Suppressor macrophage (primary cell): ENCODE measurements at regions not wholly inside any gene's neighbourhood (a gene's known extent, or its start where the extent isn't known, plus 50 kb on each side); places are given as distances from the start of the nearest gene placed in this dataset.

ENCODE experiments used
- DNase-seq, 4 experiments: peaks; one replicate each; pipeline ENCODE4 v3.0.0-alpha.2; 2020 to 2022

DNA sequence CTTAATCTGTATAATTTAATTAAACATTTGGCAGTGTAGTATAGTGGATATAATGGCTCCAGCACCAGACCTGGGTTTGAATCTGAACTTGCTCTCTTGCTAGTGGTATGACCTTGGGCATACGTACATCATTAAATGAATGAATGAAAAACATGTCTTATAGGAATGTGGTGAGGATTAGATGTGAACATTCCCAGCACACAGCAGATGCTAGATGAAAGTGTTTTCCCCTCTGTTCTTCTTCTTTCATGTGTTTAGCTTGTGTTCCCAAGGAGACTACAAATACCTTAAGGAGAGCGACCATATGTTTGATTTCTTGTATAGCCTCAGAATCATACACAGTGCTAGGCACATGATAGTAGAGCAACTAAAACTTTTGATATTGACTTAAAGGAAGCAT is 56.5 kb downstream of the CT47B1 start:
- no peak for DNase-seq

DNA sequence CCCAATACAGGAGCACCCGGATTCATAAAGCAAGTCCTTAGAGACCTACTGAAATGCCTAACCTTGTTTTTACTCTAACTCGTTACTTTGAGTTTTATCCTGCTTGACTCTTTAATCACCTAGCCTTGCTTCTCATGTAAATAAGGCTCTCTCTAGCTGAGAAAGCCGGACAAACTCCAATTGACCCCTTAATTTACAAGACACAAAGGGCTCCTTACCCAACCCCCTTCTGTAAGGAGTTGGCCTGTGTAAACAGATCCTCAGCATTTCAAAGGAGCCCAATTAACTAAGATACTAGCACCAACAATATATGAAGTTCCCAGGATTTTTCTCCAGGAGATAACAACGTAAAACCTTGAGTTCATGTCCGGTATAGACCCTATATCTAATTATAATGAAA is 61.7 kb downstream of the CT47B1 start:
- no peak for DNase-seq

DNA sequence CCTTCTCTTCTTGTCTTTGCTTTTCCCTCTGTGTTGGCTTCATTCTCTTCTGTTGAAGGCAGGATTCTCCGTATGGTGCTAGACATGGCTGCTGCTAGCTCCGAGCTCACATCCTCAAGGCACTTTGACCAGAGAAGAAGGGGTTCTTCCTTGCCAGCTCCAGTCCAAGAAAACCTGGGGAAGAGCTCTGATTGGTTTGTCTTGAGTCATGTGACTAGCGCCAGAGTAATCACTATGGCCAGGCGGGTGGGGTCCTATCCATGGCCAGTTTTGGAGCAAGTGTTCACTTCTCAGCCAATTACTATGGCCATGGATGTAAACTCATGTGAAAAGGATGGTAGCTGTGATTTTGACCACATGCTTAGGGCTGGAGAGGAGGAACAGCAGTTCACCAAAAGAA is 74.2 kb downstream of the CT47B1 start:
- DNase-seq, result no peak

DNA sequence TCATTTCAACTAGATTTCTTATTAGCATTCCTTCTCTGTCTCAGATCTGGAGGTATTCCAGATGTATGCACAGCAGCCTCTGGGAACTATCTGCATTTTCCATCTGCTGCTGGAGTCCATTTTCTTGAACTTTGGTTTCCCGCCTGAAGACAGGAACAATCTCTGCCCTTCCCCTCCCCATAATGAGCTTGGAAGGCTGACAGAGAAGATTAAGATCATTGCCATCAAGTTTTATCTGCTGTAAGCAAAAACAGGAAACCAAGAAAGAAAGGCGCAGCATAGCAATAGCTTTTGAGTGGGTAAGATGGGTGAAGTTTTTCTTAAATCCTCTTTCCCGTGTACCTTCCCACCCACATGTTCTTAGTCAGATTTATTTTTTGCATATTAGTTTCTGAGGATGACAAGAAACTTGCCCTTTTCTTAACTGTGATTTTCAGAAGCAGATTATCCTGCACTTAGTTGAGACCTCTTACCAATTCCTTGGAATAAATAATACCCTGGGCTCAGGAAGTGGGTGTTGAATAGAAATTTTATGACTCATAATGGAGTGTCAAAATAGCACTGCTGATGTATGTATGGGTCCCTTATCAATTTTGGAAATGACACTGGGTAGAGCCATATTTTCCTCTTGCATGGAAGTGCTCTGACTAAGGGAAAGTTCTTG is 78.3 kb downstream of the CT47B1 start:
- DNase-seq, result peak in 2 of 4 experiments; percentile 10 to 32

DNA sequence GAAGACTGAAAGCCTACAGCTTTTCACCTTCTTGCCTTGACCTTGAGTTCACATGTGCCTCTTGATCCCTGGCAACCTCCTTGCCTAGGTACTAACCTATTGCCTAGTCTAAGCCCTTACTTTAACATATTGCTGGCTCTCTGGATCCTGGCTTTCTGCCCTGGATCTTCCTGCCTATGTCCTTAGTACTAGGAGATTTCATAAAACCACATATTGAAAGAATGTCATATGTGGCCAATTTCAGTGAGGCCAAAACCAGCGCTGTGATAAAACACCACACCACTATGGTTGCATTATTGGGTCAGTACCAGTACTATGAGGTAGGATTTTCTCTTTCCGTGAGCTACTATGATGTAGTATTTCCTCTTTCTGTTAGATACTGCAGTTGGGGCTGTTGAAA is 80.4 kb downstream of the CT47B1 start:
- DNase-seq, result no peak

DNA sequence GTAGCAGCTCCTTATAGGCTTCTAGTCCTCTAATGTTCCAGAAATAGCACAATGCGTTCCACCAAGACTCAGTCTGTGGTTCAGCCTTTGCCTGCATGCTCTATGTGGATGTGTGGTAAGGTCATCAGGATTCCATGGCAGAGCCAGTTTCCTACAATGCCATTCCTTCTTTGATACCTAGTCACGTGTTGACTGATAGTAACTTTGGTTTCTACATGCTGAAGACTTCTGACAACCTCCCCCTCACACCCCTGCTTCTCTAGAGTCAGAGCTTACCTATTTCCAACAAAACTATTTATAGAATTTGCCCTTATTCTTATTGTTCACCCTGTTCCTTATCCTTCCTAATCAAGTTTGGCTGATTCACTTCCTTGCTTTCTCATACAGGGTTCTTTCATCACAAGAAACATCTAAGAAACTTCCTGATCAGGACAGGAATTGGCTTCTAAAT is 81.1 kb downstream of the CT47B1 start:
- peak in 3 of 4 experiments; percentile 4 to 48 (median 46) for DNase-seq

DNA sequence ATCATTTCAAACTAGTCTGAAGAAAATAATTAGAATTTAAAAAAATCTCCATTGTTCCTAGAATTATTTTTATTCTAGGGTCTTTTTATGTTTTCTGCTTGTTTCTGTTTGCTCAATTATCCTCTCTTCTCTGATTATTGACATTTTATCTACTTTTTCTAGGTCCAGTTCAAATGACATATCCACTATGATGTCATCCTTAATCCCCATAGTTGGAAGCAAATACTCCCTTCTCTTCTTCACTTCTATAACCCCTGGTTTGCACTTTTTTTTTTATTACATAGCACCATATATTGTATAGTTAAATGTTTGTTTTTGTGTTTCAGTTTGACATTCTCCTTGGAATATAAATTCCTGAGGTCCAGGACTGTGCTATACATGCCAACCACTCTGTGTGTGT is 82.6 kb downstream of the CT47B1 start:
- DNase-seq, result no peak

DNA sequence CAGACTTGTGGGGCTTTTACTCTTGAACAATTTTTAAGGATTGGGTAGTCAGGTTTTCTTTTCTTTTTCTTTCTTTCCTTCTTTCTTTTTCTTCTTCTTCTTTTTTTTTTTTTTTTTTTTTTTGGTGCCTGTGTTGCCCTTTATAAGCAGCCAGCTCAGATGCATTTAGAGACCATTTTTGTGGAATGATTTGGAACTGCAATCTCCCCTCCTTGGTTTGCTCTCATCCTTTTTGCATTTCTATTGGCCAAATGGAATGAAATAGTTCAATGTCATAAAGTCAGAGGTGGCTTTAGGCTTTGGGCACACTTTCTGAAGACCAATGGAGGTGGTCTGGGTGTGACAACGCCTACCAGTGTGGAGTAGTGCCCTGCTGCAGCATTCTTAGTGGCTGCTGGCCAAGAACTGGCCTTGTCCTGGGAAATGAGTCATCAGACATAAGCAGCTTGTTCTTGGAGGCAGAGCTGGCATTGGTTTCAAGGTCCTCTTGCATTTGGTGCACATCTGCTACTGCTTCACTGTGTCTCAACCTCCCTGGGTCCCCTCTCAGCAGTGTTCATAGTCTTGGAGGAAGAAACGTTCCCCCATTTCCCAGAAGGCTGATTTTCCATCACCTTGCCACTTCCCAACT is 84.5 kb downstream of the CT47B1 start:
- DNase-seq, result peak in 3 of 4 experiments; percentile 44 to 50 (median 46)

DNA sequence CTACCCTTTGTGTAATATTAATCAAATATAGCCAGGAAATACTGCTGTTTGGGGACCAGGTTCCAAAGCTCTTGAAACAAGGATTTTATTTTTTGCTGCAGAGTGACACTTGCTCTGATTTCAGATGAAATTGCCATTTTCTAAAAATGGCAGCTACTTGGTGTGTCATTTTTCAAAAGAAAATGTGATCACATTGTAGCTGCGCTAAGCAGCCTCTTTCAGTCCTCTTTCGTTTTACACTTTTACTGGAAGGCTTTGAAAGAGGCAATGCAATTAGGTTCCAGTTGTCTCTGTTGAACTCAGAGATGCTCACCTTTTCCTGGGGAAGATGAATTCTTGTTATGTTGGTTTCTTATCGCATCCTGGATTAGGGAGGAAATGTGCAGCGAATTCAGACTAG is 85.1 kb downstream of the CT47B1 start:
- no peak for DNase-seq

DNA sequence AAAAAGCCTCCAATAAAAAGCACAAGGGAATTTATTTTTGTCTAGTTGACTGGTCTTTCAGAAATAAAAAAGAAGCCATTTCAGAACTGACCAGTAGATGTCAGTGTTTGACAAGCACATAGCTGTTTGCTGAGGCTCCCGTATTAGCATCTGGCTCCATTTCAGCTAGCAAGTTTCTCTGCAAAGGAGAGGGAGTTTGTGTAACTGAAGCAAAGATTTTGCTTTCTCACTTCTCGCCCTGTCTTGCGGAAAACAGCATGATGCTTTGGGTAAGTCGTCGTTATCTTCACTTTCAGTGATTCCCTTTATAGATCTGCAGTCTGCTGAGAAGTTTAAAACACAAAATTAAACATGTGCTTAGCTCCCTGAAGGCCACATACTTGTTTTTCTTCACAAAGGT is 85.5 kb downstream of the CT47B1 start:
- peak; percentile 55 to 75 (median 64) for DNase-seq

DNA sequence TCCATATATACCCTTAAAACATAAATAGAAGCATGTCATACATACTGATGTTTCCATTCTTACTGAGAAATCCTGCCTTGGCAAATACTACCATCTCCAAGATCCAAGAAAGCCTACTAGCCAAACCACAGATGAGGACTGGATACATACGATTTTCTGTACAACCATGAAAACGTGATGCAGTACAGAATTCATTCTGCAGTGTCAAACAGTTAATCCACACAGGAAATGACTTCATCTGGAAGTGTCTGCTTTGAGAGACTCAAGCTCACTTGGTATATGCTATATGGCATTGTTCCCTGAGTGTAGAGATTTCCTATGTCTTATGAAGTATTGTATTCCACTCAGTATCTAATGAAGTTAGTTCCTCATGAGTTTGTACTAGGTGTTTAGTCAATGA is 94.3 kb downstream of the CT47B1 start:
- no peak for DNase-seq

DNA sequence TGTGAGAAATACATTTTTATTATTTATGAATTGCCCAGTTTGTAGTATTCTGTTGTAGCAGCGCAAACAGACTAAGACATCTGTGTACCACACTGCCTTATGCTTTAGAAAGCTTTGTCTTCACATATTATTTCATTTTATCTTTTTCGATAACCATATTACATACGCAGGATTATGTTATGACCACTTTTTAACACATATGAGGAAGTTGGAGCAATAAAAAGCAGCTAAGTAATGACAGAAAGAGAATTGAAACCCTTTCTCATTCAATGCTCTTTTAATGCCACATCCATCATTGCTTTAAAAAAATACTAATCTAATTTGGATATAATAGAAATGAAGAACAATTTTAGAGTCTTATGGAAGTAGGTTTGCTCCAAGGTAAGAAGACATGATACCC is 99.7 kb downstream of the CT47B1 start:
- DNase-seq, result no peak

DNA sequence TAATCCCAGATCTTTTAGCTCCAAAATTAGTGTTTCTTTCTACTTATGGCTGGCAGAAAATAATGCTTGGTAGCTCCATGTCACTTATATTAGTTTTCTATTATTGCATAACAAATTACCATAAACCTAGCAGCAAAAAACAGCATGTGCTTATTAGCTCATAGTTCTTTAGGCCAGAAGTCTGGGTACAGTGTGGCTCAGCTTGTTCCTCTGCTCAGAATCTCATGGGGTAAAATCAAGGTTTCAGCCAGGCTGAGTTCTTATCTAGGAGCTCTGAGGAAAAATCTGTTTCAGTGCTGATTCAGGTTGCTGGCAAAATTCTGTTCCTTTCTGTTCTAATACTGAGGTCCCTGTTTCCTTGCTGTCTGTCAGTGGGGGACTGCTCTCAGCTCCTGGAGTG is 101.1 kb downstream of the CT47B1 start:
- DNase-seq, result peak; percentile 34 to 64 (median 49)

DNA sequence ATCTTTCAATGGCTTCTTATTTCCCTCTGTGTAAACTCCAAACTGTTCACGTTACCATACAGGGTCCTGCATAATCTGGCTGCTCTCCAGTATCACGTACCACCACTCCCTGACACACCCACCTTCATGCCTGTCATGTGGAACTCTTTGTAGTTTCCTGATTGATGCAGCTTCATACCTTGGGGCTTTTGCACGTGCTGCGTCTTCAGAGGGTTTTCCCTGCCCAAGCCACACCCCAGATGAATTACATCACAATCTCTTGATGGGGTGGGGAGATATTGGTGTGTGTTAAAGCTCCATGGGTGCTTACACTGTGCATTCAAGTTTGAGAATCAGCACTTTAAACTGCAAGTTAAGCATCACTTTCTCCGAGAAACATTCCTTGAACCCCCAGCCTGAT is 101.9 kb downstream of the CT47B1 start:
- no peak for DNase-seq

DNA sequence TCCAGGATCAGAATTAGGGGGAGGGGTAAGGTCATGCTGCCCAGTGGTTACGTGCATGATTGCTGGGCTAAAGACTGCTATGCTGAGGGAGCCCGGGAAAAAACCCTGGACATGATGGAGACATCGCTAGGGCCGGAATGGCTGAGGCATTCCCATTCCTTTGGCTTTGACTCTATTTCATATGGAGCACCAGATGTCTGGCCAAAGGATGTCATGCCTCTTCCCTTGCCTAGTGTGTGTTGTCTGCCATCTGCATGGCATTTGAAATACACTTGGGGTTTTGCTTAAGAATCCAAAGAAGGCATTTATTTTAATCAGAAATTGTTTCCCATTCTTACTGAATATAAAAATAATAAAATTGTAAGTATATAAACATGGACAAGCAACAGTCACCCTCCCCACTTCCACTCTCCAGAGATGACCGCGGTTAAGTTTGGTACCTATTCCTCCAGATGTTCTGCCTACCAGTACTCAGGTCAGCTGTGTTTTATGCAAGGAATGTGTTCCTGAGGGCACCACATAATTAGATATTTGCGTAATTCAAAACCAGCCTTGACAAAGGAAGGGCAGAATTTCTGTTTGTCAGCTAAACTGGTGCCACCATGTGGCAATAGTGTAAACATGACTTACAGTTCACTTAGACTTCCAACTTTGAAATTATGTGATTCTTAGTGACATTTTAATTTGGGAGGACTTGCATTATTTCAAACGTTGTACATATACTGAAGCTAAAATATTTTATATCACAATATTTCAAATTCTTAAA is 105.9 kb downstream of the CT47B1 start:
- DNase-seq, result peak; percentile 21 to 62 (median 38)

DNA sequence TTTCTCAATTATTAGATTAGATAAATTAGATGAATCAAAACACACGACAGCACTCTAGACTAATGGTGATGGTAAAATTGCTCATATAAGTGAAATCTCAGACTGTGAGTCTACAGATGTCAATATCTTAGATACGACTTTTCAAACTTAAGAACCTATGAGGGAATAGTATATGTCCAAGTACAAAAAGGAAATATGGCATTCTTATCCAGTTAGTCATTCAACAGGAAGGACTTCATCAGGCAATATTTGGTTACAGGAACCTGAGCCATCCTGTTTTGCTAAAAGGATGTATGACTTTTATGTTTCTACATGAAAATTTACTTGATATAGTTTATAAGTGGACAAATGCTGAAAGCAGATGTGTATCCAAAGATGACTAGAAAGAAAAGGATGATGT is 107.0 kb downstream of the CT47B1 start:
- no peak for DNase-seq

DNA sequence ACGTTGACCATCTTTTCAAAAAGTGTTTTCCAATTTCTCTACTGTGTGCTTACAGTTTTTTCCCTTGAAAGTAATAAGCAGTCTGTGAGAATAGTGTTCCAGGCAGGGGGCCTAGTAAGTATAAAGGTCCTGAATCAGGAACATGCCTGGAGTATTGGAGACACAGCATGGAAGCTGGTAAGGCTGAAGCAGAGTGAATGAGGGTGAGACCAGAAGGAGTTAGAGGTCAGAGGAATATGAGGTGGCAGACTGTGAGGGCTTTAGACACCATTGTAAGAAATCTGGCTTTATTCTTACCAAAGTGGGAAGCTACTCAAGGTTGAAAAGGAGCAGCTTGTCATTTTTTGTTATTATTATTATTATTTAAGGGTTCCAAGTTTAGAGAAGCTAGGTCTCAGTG is 107.4 kb downstream of the CT47B1 start:
- DNase-seq, result no peak

DNA sequence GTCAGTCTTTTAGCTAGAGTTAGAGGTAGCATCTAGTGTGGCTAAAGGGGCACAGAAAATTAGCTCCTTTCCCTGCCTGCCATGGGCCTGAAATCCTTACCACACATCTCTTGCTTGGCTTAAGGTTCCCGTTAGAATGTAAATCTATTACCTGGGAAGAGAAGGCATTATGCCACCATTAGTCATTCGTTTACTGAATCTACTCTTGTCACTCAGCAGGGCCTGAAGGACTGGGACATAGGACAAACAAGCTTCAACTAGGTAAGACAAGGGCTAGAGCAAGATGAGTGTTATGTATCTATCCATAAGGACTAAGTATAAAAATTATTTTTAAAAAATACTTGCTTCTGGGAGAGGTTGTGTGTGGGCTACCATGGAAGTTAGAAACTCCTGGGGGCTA is 112.4 kb downstream of the CT47B1 start:
- DNase-seq, result no peak

DNA sequence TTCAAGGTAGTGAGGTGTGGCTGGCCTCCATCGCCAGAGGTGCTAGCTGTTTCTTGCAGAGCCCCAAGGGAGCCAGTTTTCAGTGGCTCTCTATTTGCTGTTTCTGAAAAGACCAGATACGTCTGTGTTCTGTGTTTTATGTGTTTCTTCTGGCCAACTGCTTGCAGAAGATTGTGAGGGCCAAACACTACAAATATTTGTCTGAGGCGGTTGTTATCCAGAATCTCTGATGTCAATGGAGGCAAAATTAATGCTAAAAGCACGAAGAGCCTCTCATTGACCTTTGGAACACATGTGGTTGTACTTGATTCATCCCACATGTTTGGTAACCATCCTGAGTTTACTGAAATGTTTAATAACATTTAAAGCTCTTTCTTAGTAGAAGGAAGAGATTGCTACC is 113.9 kb downstream of the CT47B1 start:
- no peak for DNase-seq

DNA sequence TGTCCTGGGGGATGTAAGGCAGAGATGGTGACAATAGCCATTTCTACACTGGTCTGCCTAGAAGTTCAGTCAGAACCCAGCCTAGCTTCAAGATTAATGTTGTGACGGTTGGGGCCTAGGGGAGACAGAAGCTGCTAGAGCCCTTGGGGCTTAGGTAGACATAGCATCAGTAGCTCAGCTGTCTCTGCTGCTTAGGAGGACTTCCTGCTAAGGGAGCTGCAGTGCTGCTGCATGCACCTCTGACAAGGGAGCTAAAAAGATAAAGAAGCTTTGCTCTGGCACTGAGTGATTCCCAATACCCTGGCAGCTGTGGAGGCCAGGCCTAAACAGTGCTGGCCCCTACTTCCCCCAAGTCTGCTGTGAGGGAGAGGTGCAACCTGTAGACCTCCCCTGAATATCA is 116.0 kb downstream of the CT47B1 start:
- no peak for DNase-seq

DNA sequence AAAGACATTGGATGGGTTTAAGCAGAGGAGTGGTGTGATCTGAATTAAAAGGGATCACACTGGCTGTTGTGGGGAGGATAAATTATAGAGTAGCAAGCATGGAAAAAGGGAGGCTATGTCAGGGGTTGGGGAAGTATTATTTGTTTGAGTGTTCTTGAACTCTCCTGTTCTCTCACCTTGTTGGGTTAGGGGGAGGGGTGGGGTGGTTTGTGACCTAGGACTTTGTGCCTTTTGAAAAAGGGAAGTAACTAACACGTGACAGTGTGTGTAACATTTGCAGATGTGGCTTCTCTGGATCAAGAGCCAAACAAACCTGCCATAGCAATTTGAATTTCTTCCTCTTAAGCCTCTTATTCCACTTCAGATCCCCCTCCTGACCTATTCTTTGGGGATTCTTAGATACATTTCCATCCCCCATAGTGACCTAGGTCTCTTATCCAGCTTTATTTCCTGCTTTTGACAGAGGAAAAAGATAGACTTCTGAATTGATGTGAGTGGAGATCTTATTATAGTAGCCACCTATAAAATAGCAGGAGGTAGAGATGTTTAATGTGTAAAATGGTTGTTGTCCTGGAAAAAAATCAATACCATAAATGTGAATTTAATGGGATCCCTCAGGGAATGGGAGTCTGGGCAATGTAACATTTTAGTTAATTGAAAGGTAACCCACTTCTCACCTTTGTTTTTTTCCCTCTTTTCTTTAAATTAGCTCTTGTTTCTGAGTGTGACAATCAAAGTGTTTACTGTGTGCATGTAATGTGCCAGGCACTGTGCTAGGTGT is 120.4 kb downstream of the CT47B1 start:
- DNase-seq, result peak in 3 of 4 experiments; percentile 23 to 49 (median 24)

DNA sequence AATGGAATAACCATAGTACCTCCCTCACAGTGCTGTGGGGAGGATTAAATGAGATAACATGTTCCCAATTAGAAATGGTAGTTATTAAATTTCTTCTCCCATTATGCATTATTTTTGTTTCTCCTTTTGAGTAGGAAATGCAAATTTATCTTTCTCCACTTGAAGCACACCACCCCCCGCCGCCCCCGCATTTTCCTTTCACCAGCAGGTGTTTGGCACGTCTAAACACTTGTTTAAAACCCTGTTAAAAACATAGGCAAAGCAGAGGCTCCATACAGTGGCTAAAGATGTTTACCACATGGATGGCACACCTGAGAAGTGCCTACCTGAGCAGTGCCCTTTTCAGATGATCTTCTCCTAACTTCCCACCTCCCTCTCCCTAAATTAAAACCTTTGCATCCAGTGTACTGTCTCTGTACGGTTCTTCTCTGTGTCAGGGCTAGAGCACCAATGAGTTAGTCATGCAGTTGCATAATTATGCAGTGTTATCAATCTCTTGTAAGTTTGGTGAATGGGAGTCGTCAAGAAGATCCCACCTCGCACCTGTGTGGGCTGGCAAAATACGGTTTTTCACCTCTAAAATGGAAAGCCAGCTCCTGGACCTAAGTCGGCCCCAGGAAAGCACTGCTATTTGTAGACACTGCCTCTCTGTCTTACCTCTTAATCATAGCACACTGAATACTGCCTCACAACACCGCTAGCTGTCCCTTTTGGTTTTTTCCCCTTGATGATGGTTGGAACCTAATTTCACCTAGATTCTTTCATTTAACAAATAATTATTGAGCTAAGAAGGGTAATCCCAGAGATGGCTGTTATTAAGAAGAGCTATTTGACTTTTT is 122.0 kb downstream of the CT47B1 start:
- no peak for DNase-seq
